Panc1 (cell line): ENCODE measurements at regions not wholly inside any gene's neighbourhood (a gene's known extent, or its start where the extent isn't known, plus 50 kb on each side); places are given as distances from the start of the nearest gene placed in this dataset.

ENCODE experiments used
- ATAC-seq: fragments of 200-7000 bp; cut with Tn5 transposase; 2 replicates; pipeline ENCODE4 v1.9.1; 2020; ENCODE audit warnings: mild to moderate bottlenecking, moderate library complexity
- BruUV-seq: library from RNA; stranded (reverse); fragments of 400-500 nt; replicated peaks from 2 replicates; lab custom pipeline; 2021; lab: Mats Ljungman, UMichigan
- CTCF ChIA-PET: fragments of 300-600 bp; sonication (Branson Sonifier 250); formaldehyde crosslinking; loops from one replicate; lab custom pipeline; 2022; ENCODE audit warnings: antibody characterized with exemption; lab: Charles Lee
- POLR2A ChIA-PET: fragments of 300-600 bp; sonication (Branson Sonifier 250); formaldehyde crosslinking; loops from one replicate; lab custom pipeline; 2022; ENCODE audit warnings: antibody characterized with exemption; lab: Charles Lee
- DNase-seq: peaks from one replicate; pipeline ENCODE4 v3.0.0-alpha.2; 2010; ENCODE audit warnings: low read depth, low spot score
- H3K27ac ChIP-seq: 2 replicates; pipeline ENCODE4 v1.5.1; 2011; ENCODE audit warnings: mild to moderate bottlenecking, low read length, inconsistent platforms
- H3K27me3 ChIP-seq: fragments of 200-500 bp; sonication (Bioruptor generic); 2 replicates; pipeline ENCODE4 v1.6.0; 2014; ENCODE audit warnings: low read length, inconsistent platforms; ENCODE audit not compliant: control insufficient read depth, insufficient read depth
- H3K36me3 ChIP-seq: fragments of 200-500 bp; sonication (Bioruptor generic); 2 replicates; pipeline ENCODE4 v1.5.1; 2014; ENCODE audit warnings: inconsistent platforms, mild to moderate bottlenecking, low read length, moderate library complexity; ENCODE audit not compliant: control insufficient read depth, insufficient read depth
- H3K4me1 ChIP-seq: 2 replicates; pipeline ENCODE4 v1.5.1; 2011; ENCODE audit warnings: inconsistent platforms, mild to moderate bottlenecking, low read length, moderate library complexity; ENCODE audit not compliant: control insufficient read depth, insufficient read depth
- H3K4me3 ChIP-seq, 2 experiments: 2 replicates each; pipeline ENCODE4 v1.5.1; 2011 to 2012; ENCODE audit warnings: low read depth in 2 of 2, low read length in 2 of 2, mild to moderate bottlenecking in 2 of 2, inconsistent platforms in 1 of 2, moderate library complexity in 1 of 2
- H3K9me3 ChIP-seq: fragments of 200-500 bp; sonication (Bioruptor generic); 2 replicates; pipeline ENCODE4 v1.5.1; 2014; ENCODE audit warnings: low read depth, mild to moderate bottlenecking, inconsistent platforms, low read length, moderate library complexity; ENCODE audit not compliant: control insufficient read depth, insufficient read depth
- POLR2AphosphoS5 ChIP-seq: IDR thresholded peaks from 2 replicates; pipeline ENCODE4 v1.6.1; 2012; ENCODE audit warnings: mild to moderate bottlenecking, low read depth, low read length, moderate library complexity
- SIN3A ChIP-seq: IDR thresholded peaks from 2 replicates; pipeline ENCODE4 v1.6.1; 2012; ENCODE audit warnings: low read depth, mild to moderate bottlenecking, low read length, moderate library complexity, borderline replicate concordance; ENCODE audit not compliant: insufficient read depth
- TCF7L2 ChIP-seq: IDR thresholded peaks from 2 replicates; pipeline ENCODE4 v1.6.1; 2011; ENCODE audit warnings: mild to moderate bottlenecking, low read depth, low read length, inconsistent platforms
- in situ Hi-C: cut with HindIII; loops from 2 replicates; pipeline ENCODE4 v1.10.0; 2016; ENCODE audit warnings: low sequenced_read_pairs, low pct_unique_long_range_greater_than_20kb
- intact Hi-C: fragments of 100-400 bp; cut with micrococcal nuclease; formaldehyde crosslinking; loops from one replicate; pipeline ENCODE4 v1.10.0; 2022; ENCODE audit not compliant: unreplicated experiment
- TF ChIP-seq, protein P1 (sequence below): fragments of 450-650 bp; IDR thresholded peaks from 2 replicates; pipeline ENCODE4 v1.5.1; 2017; ENCODE audit warnings: mild to moderate bottlenecking
- TF ChIP-seq, protein P2 (sequence below), 2 experiments: IDR thresholded peaks; 2 replicates each; pipeline ENCODE4 v1.6.1; 2011 to 2012; ENCODE audit warnings: low read depth in 2 of 2, control low read depth in 1 of 2, low read length in 1 of 2, mild to moderate bottlenecking in 1 of 2, moderate library complexity in 1 of 2; ENCODE audit not compliant: insufficient read depth in 1 of 2

DNA sequence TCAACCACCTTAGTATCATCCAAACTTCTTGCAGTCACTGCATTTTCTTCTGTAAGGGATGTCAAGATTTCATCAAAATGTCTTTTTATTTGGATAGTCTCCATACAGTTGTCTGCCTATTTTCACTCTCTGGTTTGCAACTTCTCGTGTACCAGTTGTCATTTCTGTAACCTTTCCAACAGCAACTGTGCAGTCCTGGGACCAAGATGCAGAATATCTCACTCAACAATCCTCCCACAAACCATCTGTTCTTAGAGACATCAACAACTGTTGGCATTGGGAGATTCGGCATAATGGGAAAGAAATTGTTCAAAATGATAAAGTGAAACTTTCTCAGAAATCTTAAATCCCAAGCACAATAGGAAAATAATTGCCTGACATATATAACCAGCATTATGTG lies 933.6 kb upstream of the SLC39A10 start:
- Histone ChIP-seq H3K4me1 (no peaks in the 10 kb centered on the region), H3K36me3 (no peaks in the 10 kb centered on the region), H3K27me3 (no peaks in the 10 kb centered on the region), H3K27ac (no peak overlapping the region), H3K9me3 (no peaks in the 10 kb centered on the region; the same call in 1 of the 2 replicates), H3K4me3 (no peak overlapping the region)
- CTCF ChIA-PET: no interaction called here
- POLR2A ChIA-PET: no interaction called here
- TF ChIP-seq, protein P1, sequence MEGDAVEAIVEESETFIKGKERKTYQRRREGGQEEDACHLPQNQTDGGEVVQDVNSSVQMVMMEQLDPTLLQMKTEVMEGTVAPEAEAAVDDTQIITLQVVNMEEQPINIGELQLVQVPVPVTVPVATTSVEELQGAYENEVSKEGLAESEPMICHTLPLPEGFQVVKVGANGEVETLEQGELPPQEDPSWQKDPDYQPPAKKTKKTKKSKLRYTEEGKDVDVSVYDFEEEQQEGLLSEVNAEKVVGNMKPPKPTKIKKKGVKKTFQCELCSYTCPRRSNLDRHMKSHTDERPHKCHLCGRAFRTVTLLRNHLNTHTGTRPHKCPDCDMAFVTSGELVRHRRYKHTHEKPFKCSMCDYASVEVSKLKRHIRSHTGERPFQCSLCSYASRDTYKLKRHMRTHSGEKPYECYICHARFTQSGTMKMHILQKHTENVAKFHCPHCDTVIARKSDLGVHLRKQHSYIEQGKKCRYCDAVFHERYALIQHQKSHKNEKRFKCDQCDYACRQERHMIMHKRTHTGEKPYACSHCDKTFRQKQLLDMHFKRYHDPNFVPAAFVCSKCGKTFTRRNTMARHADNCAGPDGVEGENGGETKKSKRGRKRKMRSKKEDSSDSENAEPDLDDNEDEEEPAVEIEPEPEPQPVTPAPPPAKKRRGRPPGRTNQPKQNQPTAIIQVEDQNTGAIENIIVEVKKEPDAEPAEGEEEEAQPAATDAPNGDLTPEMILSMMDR: no peak
- TF ChIP-seq SIN3A: no peak
- TF ChIP-seq POLR2AphosphoS5: no peak
- TF ChIP-seq TCF7L2: no peak
- TF ChIP-seq, protein P2, sequence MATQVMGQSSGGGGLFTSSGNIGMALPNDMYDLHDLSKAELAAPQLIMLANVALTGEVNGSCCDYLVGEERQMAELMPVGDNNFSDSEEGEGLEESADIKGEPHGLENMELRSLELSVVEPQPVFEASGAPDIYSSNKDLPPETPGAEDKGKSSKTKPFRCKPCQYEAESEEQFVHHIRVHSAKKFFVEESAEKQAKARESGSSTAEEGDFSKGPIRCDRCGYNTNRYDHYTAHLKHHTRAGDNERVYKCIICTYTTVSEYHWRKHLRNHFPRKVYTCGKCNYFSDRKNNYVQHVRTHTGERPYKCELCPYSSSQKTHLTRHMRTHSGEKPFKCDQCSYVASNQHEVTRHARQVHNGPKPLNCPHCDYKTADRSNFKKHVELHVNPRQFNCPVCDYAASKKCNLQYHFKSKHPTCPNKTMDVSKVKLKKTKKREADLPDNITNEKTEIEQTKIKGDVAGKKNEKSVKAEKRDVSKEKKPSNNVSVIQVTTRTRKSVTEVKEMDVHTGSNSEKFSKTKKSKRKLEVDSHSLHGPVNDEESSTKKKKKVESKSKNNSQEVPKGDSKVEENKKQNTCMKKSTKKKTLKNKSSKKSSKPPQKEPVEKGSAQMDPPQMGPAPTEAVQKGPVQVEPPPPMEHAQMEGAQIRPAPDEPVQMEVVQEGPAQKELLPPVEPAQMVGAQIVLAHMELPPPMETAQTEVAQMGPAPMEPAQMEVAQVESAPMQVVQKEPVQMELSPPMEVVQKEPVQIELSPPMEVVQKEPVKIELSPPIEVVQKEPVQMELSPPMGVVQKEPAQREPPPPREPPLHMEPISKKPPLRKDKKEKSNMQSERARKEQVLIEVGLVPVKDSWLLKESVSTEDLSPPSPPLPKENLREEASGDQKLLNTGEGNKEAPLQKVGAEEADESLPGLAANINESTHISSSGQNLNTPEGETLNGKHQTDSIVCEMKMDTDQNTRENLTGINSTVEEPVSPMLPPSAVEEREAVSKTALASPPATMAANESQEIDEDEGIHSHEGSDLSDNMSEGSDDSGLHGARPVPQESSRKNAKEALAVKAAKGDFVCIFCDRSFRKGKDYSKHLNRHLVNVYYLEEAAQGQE (IDR thresholded peaks at IDR 0.05; ENCODE audit: insufficient read depth in 1 of 2, low read depth in 2 of 2, low read length in 1 of 2): no peak
- intact Hi-C loops: no loop called here
- DNase-seq (no peak), ATAC-seq (no peak)
- in situ Hi-C loops: no loop called here
- BruUV-seq: no TSS peak

DNA sequence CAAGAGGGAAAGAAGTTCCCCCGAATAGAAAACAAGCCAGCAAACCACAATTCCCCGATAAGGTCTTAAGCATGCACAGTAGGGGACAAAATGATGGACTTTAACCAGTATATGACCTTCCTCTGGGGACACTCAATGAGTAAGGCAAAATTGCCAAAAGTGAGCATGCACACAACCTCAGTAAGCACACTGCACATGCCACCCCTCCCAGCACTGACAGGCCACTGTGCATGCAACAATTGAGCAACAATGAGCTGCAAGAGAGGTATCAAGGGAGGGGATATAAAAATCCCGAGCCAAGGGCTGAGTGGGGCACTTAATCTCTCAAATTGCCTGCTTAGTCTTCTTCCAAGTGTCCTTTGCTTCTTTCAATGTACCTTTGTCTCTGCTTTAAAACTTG lies 935.8 kb upstream of the SLC39A10 start:
- Histone ChIP-seq H3K4me3 (no peak overlapping the region), H3K27ac (no peak overlapping the region), H3K4me1 (no peaks in the 10 kb centered on the region), H3K27me3 (no peaks in the 10 kb centered on the region), H3K36me3 (no peaks in the 10 kb centered on the region), H3K9me3 (no peaks in the 10 kb centered on the region; the same call in 1 of the 2 replicates)
- TF ChIP-seq, protein P2 (IDR thresholded peaks at IDR 0.05; ENCODE audit: insufficient read depth in 1 of 2, low read depth in 2 of 2, low read length in 1 of 2): no peak
- TF ChIP-seq POLR2AphosphoS5 (no peak), SIN3A (no peak), TCF7L2 (no peak)
- TF ChIP-seq, protein P1: no peak
- CTCF ChIA-PET: no interaction called here
- no TSS peak for BruUV-seq
- POLR2A ChIA-PET: no interaction called here
- DNase-seq (no peak), ATAC-seq (no peak)
- intact Hi-C loops: no loop called here
- in situ Hi-C loops: no loop called here
